Uterus (tissue), 3 donors: ENCODE measurements at regions not wholly inside any gene's neighbourhood (a gene's known extent, or its start where the extent isn't known, plus 50 kb on each side); places are given as distances from the start of the nearest gene placed in this dataset.

ENCODE experiments used
- DNase-seq, 2 donors: peaks; one replicate each; pipeline ENCODE4 v3.0.0-alpha.2; 2019 to 2020
- H3K27ac ChIP-seq, 2 donors: fragments of 200-600 bp; sonication (generic); 1 replicate in 1 of 2; 2 replicates in 1 of 2; pipeline ENCODE4 v1.5.1; 2016 to 2018
- H3K27me3 ChIP-seq, 2 donors: fragments of 200-600 bp; sonication (generic); one replicate each; pipeline ENCODE4 v1.5.1; 2018 to 2019; ENCODE audit warnings: control low read depth in 1 of 2
- H3K36me3 ChIP-seq, 2 donors: fragments of 200-600 bp; sonication (generic); one replicate each; pipeline ENCODE4 v1.5.1; 2019; ENCODE audit warnings: control low read depth in 1 of 2
- H3K4me1 ChIP-seq, 2 donors: fragments of 200-600 bp; sonication (generic); one replicate each; pipeline ENCODE4 v1.5.1; 2018 to 2019; ENCODE audit warnings: control low read depth in 1 of 2
- H3K4me3 ChIP-seq, 2 donors: fragments of 200-600 bp; sonication (generic); 1 replicate in 1 of 2; 2 replicates in 1 of 2; pipeline ENCODE4 v1.5.1; 2018 to 2019; ENCODE audit warnings: mild to moderate bottlenecking in 1 of 2
- H3K9me3 ChIP-seq, 2 donors: fragments of 200-600 bp; sonication (generic); one replicate each; pipeline ENCODE4 v1.5.1; 2019; ENCODE audit warnings: control low read depth in 1 of 2
- CTCF ChIP-seq, 4 experiments: fragments of 200-600 bp in 2 of 4; fragments of 450-650 bp in 2 of 4; sonication (generic) in 2 of 4; IDR thresholded peaks; one replicate each; pipeline ENCODE4 v1.5.1; 2016 to 2019; ENCODE audit warnings: antibody characterized with exemption in 4 of 4, mild to moderate bottlenecking in 2 of 4, moderate library complexity in 1 of 4
- POLR2A ChIP-seq, 2 donors: fragments of 450-650 bp; IDR thresholded peaks; one replicate each; pipeline ENCODE4 v1.6.1; 2016; ENCODE audit warnings: antibody characterized with exemption in 2 of 2, mild to moderate bottlenecking in 1 of 2, moderate library complexity in 1 of 2
- intact Hi-C: fragments of 100-400 bp; cut with DNase I; formaldehyde crosslinking; loops from one replicate; pipeline ENCODE4 v1.15.1; 2023; ENCODE audit warnings: low total_unique reads
- donor health status: DM: yes; HTN: yes; CAD: no.

DNA sequence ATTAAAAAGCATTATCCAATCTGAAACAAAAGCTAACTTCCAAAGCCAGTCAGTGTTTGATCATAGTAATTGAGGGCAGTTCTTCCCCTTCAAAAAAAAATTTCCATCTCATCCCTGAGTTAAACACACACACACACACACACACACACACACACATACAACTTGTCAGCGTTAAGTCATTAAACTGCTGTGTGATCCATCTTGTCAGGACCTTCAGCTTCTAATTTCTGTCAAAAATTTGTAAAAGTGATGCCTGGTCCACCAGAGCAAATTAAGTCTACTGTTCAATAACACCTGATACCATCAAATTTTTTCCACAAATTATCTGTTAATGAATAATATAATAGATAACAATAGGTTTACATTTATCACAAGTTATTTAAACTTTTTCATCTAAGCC lies 198.7 kb downstream of the GPX5 start:
- no peak for DNase-seq
- Histone ChIP-seq H3K36me3 (no peaks in the 10 kb centered on the region), H3K4me3 (no peak overlapping the region), H3K9me3 (no peaks in the 10 kb centered on the region), H3K4me1 (no peaks in the 10 kb centered on the region), H3K27ac (no peak overlapping the region), H3K27me3 (peaks cover 0 to 8% of the 10 kb centered on the region in 2 donors)
- intact Hi-C loops = no loop called here
- TF ChIP-seq CTCF (IDR thresholded peaks at IDR 0.05) = no peak
- no peak for TF ChIP-seq POLR2A (IDR thresholded peaks at IDR 0.05)

GRCh38 chr6:28725274-28725809 lies 198.4 kb downstream of the TRIM27 start:
- H3K36me3 ChIP-seq = no peaks in the 10 kb centered on the region
- H3K4me3 ChIP-seq = no peak overlapping the region
- intact Hi-C loops = no loop called here
- TF ChIP-seq CTCF (IDR thresholded peaks at IDR 0.05) (no peak), POLR2A (IDR thresholded peaks at IDR 0.05) (no peak)
- peaks cover 0 to 3% of the 10 kb centered on the region in 2 donors for H3K27me3 ChIP-seq
- DNase-seq = no peak
- H3K9me3 ChIP-seq = no peaks in the 10 kb centered on the region
- no peaks in the 10 kb centered on the region for H3K4me1 ChIP-seq
- H3K27ac ChIP-seq = no peak overlapping the region

GRCh38 chr6:28725890-28726348 lies 197.9 kb downstream of the TRIM27 start:
- Histone ChIP-seq H3K27ac (no peak overlapping the region), H3K9me3 (no peaks in the 10 kb centered on the region), H3K36me3 (no peaks in the 10 kb centered on the region), H3K4me3 (no peak overlapping the region), H3K4me1 (no peaks in the 10 kb centered on the region), H3K27me3 (peaks cover 0 to 3% of the 10 kb centered on the region in 2 donors)
- intact Hi-C loops = no loop called here
- DNase-seq = no peak
- TF ChIP-seq CTCF (IDR thresholded peaks at IDR 0.05) = no peak
- no peak for TF ChIP-seq POLR2A (IDR thresholded peaks at IDR 0.05)

GRCh38 chr6:28726569-28727309 lies 197.0 kb downstream of the TRIM27 start:
- H3K36me3 ChIP-seq = no peaks in the 10 kb centered on the region
- DNase-seq = no peak
- intact Hi-C loops = no loop called here
- no peak overlapping the region for H3K4me3 ChIP-seq
- no peaks in the 10 kb centered on the region for H3K9me3 ChIP-seq
- H3K27ac ChIP-seq = no peak overlapping the region
- peaks cover 0 to 3% of the 10 kb centered on the region in 2 donors for H3K27me3 ChIP-seq
- H3K4me1 ChIP-seq = no peaks in the 10 kb centered on the region
- TF ChIP-seq POLR2A (IDR thresholded peaks at IDR 0.05) (no peak), CTCF (IDR thresholded peaks at IDR 0.05) (no peak)

- no peaks in the 10 kb centered on the region for H3K36me3 ChIP-seq
- DNase-seq = no peak
- H3K9me3 ChIP-seq = no peaks in the 10 kb centered on the region
- no peak overlapping the region for H3K4me3 ChIP-seq
- no peaks in the 10 kb centered on the region for H3K4me1 ChIP-seq
- H3K27ac ChIP-seq = no peak overlapping the region
- intact Hi-C loops = no loop called here
- TF ChIP-seq CTCF (IDR thresholded peaks at IDR 0.05) (no peak), POLR2A (IDR thresholded peaks at IDR 0.05) (no peak)
- H3K27me3 ChIP-seq = peaks cover 0 to 3% of the 10 kb centered on the region in 2 donors
Measured at GRCh38 chr6:28727559-28728211, 196.1 kb downstream of the TRIM27 start.
